ENCODE measurements at regions not wholly inside any gene's neighbourhood (a gene's known extent, or its start where the extent isn't known, plus 50 kb on each side); places are given as distances from the start of the nearest gene placed in this dataset.

- no peaks in the 10 kb centered on the region for H3K4me1 ChIP-seq
- no peaks in the 10 kb centered on the region for H3K9me3 ChIP-seq
- intact Hi-C loops (cut with DNase I; ENCODE audit: low total_unique reads) (no loop called here), in situ Hi-C loops (cut with MboI; ENCODE audit: low sequenced_read_pairs in 4 of 4) (no loop called here)
- no peak overlapping the region for H3K4me3 ChIP-seq
- no peak overlapping the region for H3K27ac ChIP-seq
- no peaks in the 10 kb centered on the region for H3K27me3 ChIP-seq
- TF ChIP-seq CTCF (IDR thresholded peaks at IDR 0.05 in 4 of 5, conservative IDR thresholded peaks at IDR 0.05 in 1 of 5) (no peak), POLR2A (IDR thresholded peaks at IDR 0.05) (no peak)
- no peak for DNase-seq
- no peak for ATAC-seq
- H3K36me3 ChIP-seq, result no peaks in the 10 kb centered on the region
Measured at GRCh38 chr5:92713335-92713743, 867.7 kb downstream of the NR2F1-AS1 start.

DNA sequence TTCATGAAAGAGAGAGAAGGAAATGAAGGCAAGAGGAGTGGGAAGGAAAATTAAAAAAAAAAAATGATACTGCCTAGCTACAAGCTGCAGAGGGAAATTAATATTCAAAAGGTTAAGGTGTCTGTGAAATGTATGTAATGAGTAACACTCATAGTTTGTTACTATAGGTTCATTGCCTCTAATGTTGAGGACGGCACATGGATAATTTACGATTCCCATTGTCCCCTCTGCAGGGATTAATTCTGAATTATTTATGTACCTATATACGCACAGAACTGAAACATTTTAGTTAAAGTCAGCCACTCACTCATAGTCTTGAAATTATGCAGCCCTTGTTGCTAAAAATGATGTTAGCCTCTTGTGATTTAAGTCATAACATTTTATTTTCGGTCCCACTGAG lies 869.1 kb downstream of the NR2F1-AS1 start:
- in situ Hi-C loops (cut with MboI; ENCODE audit: low sequenced_read_pairs in 4 of 4), result no loop called here
- no peak for TF ChIP-seq POLR2A (IDR thresholded peaks at IDR 0.05)
- TF ChIP-seq CTCF (IDR thresholded peaks at IDR 0.05 in 4 of 5, conservative IDR thresholded peaks at IDR 0.05 in 1 of 5), result no peak
- no peak for ATAC-seq

GRCh38 chr5:92704590-92704989 lies 876.4 kb downstream of the NR2F1-AS1 start:
- H3K4me1 ChIP-seq, result no peaks in the 10 kb centered on the region
- H3K9me3 ChIP-seq, result no peaks in the 10 kb centered on the region
- no peak for TF ChIP-seq POLR2A (IDR thresholded peaks at IDR 0.05)
- no peak for TF ChIP-seq CTCF (IDR thresholded peaks at IDR 0.05 in 4 of 5, conservative IDR thresholded peaks at IDR 0.05 in 1 of 5)
- H3K27me3 ChIP-seq, result no peaks in the 10 kb centered on the region
- no peaks in the 10 kb centered on the region for H3K36me3 ChIP-seq
- ATAC-seq, result no peak
- intact Hi-C loops (cut with DNase I; ENCODE audit: low total_unique reads) (no loop called here), in situ Hi-C loops (cut with MboI; ENCODE audit: low sequenced_read_pairs in 4 of 4) (no loop called here)
- no peak overlapping the region for H3K4me3 ChIP-seq
- no peak overlapping the region for H3K27ac ChIP-seq
- no peak for DNase-seq

More for the DNA sequence above, 869.1 kb downstream of the NR2F1-AS1 start:
- Histone ChIP-seq H3K9me3 (no peaks in the 10 kb centered on the region), H3K4me3 (no peak overlapping the region), H3K27ac (no peak overlapping the region), H3K36me3 (no peaks in the 10 kb centered on the region), H3K4me1 (no peaks in the 10 kb centered on the region), H3K27me3 (no peaks in the 10 kb centered on the region)
- intact Hi-C loops (cut with DNase I; ENCODE audit: low total_unique reads), result no loop called here
- DNase-seq, result no peak

DNA sequence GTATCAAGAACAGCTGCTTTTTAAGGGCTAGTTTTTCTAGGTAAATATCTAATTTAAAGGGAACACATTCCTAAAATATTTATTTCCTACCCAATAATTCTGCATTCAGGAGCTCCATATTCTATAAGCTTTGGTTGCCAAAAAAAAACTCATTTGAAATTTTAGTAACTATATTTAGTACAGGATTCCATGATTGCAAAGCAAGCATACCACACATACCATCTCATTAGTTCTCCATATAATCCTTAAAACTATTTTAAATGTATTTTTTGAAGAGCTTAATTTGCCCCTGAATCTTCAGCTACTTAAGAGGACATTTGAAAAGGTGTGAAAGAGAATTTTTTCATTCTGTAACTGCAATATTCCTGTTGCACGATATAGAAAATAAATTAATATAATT lies 877.0 kb downstream of the NR2F1-AS1 start:
- H3K9me3 ChIP-seq, result no peaks in the 10 kb centered on the region
- intact Hi-C loops (cut with DNase I; ENCODE audit: low total_unique reads) (no loop called here), in situ Hi-C loops (cut with MboI; ENCODE audit: low sequenced_read_pairs in 4 of 4) (no loop called here)
- TF ChIP-seq CTCF (IDR thresholded peaks at IDR 0.05 in 4 of 5, conservative IDR thresholded peaks at IDR 0.05 in 1 of 5) (no peak), POLR2A (IDR thresholded peaks at IDR 0.05) (no peak)
- no peaks in the 10 kb centered on the region for H3K36me3 ChIP-seq
- H3K27ac ChIP-seq, result no peak overlapping the region
- no peak overlapping the region for H3K4me3 ChIP-seq
- no peaks in the 10 kb centered on the region for H3K27me3 ChIP-seq
- H3K4me1 ChIP-seq, result no peaks in the 10 kb centered on the region
- DNase-seq, result no peak
- no peak for ATAC-seq
